Globus pallidus (tissue), 1 donor: ENCODE measurements at regions not wholly inside any gene's neighbourhood (a gene's known extent, or its start where the extent isn't known, plus 50 kb on each side); places are given as distances from the start of the nearest gene placed in this dataset.
A peak's percentile ranks its signal among the peaks of the same experiment; 100 is the strongest.
"Not testable (repeated sequence)": the region's sequence is repeated elsewhere in the genome, so short reads cannot be mapped to it uniquely, and the experiment has no call there.

Experiments
- DNase-seq: peaks from one replicate; pipeline ENCODE4 v3.0.0-alpha.2; 2015; ENCODE audit warnings: low spot score

- DNase-seq, result peak; percentile 28
These were observed 231.9 kb upstream of the INTU start for GRCh38 chr4:127400731-127401346.

DNA sequence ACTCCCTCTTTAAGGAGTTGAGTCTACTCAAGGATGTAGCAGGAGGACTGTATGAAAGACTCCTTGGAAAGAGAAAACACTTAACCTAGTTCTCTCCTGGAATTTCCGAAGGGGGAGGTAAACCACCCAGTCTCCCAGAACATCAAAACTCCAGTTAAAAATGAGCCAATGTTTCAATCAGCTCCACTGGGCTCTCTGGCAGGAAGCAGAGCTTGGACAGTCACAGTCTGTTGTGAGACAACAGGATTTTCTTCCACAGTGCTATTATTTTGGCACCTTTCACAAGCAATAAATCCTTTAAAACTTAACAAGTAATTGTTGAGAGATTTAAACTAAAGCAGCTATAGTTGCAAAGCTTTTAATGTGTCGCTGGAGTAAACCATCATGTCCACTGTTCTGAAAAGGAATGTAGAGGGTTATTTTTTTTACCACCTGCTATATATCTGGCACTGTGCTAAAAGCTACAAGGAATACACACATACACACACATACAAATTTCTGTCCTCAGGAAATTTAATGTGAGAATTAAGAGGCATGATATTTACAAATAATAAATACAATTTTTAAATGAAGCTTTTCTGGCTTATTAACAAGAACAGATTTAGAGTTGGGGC is 229.2 kb upstream of the INTU start:
- no peak for DNase-seq

GRCh38 chr4:127406187-127406586 is 226.6 kb upstream of the INTU start:
- DNase-seq, result no peak

- not testable (repeated sequence) for DNase-seq
These were observed 225.2 kb upstream of the INTU start for GRCh38 chr4:127407572-127407971.

- DNase-seq, result no peak
These were observed 222.6 kb upstream of the INTU start for GRCh38 chr4:127410201-127410600.

- DNase-seq, result no peak
These were observed 222.1 kb upstream of the INTU start for GRCh38 chr4:127410644-127411043.

- no peak for DNase-seq
These were observed 217.7 kb upstream of the INTU start for GRCh38 chr4:127414951-127415606.

GRCh38 chr4:127416115-127416514 is 216.6 kb upstream of the INTU start:
- no peak for DNase-seq

DNA sequence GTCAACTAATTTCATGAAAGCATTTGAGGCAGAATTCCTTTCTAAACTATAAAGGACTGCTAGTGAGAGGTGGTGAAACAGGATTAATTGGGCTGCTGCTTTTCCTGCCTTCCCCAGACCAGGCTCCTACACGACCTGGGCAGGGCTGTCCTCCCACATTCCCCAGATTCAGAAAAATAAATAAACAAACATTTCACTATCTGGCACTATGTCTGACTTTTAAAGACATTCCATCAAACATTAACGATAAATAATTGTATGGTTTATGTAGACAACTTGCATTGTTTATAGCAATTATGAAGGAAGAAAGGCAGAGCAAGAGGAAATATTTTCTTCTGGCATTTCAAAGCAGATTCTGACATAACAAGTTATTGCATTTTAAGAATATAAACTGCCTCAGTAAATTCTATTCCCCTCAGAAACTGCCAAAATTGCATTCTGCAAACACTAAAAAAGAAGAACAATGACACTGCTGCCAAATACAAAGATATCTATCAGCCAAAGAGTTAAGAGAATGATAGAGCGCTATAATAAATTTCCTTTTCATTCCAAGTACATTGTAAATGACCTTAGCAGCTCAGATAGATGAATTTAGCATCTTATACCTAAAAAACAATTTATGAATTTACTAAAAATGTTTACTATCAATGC is 214.7 kb upstream of the INTU start:
- no peak for DNase-seq

DNA sequence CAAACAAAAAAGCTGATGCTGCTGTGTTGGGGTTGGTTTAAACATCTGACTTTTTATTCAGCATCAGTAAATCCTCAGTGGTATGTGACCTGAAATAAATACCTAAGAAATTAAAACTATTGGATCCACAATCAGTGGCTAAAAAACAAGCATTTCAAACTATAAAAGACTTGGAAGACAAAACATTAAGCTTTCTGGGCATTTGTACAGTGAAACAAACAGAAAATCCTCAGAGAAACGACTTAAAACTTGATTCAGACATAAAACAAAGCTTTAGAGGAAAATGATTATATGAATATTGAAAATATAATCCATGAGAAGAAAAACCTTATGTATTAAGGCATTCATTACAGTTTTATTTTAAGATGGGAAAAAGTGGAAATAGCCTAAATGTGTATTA is 213.3 kb upstream of the INTU start:
- no peak for DNase-seq

DNA sequence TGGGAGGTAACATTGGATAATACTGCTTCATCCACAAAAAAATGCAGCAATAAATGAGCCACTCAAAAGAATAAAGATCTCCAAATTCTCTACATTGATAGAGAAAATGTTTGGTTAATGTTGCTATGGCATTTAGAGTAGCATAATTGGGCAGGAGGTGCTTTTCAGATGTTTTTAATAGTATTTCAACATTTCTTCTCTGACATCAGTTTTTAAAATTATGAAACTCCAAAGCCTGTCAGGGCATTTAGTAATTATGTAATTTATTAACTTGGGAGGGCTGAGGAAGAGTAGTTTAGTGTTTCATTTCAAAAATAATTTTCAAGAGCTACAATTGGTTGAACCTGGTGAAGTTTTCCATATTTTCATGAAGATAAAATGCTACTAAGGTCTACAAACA is 211.3 kb upstream of the INTU start:
- DNase-seq, result no peak

DNA sequence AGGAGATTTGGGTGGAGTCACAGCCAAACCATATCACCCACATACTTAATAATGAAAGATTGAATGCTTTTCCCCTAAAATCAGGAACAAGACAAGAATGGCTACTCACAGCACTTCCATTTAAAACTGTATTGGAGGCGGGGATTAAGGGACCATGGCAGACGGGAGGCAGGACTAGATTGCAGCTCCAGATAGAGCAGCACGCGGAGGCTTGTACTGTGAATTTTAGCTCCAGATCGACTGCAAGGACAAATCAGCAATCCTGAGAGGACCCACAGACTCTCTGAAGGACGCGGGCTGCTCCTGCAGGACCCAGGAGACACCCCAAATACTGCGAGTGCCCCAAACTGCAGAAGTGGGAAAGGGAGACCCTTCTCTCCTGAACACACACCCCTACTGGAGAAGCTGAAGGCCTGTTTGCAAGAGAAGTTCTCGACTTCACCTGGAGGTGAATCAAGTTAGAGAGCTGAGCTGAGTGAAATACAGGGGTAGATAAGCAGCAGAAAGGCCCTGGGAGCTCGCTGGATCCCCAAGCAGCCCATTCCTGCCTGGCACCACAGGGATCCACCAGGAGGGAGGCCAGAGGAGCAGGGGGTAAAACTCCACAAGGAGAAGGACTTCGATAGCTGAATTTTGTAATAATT is 207.4 kb upstream of the INTU start:
- DNase-seq, result no peak

GRCh38 chr4:127425851-127426250 is 206.9 kb upstream of the INTU start:
- DNase-seq, result no peak

DNA sequence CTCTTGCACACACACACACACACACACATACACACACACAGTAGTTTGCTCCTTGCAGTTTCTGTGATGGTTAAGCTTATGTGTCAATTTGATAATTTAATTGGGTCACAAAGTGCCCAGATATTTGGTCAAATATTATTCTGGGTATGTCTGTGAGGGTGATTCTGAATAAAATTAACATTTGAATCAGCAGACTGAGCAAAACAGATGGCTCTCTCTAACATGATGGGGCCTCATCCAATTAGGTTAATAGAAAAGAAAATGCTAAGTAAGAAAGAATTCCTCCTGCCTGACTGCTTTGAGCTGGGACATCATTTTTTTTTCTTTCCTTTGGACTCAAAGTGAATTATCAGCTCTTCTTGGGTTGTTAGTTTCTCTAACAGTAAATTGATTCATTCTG is 191.2 kb upstream of the INTU start:
- no peak for DNase-seq

- no peak for DNase-seq
These were observed 187.3 kb upstream of the INTU start for GRCh38 chr4:127445471-127445870.

DNA sequence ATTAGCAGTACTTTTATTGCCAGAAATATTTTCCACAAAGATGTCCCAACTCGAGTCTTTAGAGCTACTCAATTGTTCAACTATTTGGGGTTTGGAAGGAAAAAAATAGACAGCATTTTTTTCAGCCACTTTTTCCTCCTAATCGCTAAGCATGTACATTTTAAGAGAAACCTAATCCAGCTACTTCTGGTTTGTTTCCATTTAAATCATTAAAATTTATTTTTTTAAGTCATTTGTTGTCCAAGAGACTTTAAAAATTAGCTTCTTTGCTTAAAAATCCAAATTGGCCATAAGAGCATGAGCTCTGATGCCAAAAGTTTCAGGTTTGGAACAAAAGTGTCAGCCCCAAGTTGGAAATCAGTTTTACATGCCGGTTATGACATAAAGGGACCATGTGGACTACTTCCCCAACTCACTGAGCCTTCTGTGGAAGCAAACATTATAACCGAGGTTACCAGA is 186.3 kb upstream of the INTU start:
- no peak for DNase-seq

GRCh38 chr4:127448986-127449385 is 183.8 kb upstream of the INTU start:
- DNase-seq, result no peak

DNA sequence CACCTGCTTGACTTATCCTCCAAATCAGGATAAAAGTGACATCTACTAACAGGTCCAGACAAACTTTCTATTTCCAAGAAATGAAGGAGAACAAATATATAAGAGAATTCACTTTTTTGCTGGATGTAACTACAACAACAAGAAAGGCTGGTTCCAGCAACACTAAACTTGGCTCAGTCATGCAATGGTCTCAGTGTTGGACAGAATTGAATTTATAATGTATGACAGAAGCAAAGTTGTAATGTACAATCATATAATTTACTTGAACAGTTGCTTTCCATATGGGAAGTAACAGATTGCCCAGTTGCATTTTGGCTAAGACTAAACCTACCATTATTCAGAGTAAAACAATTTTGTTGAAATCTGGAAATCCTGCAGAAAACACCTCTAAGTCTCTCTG is 183.3 kb upstream of the INTU start:
- DNase-seq, result no peak

GRCh38 chr4:127450276-127450675 is 182.5 kb upstream of the INTU start:
- no peak for DNase-seq

DNA sequence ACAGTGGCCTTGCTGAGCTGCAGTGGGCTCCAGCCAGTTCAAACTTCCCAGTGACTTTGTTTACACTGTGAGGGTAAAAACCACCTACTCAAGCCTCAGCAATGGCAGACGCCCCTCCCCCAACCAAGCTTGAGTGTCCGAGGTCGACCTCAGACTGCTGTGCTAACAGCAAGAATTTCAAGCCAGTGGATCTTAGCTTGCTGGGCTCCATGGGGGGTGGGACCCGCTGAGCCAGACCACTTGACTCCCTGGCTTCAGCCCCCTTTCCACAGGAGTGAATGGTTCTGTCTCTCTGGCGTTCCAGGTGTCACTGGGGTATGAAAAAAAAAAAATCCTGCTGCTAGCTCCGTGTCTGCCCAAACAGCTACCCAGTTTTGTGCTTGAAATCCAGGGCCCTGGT is 168.9 kb upstream of the INTU start:
- DNase-seq, result no peak

GRCh38 chr4:127469542-127469941 is 163.2 kb upstream of the INTU start:
- no peak for DNase-seq

- no peak for DNase-seq
These were observed 162.6 kb upstream of the INTU start for GRCh38 chr4:127469959-127470809.
